Central memory CD8-positive, alpha-beta T cell (primary cell): ENCODE measurements at regions not wholly inside any gene's neighbourhood (a gene's known extent, or its start where the extent isn't known, plus 50 kb on each side); places are given as distances from the start of the nearest gene placed in this dataset.

ENCODE experiments used
- ATAC-seq: fragments of 150-1000 bp; cut with Tn5 transposase; replicated peaks from 2 replicates; pipeline ENCODE4 v1.10.0; 2022; ENCODE audit warnings: mild to moderate bottlenecking, moderate FRiP score, moderate number of reproducible peaks; ENCODE audit not compliant: poor library complexity, severe bottlenecking; ENCODE audit errors: extremely low read depth
- DNase-seq, 2 donors: peaks; one replicate each; pipeline ENCODE4 v3.0.0; 2021; ENCODE audit warnings: low spot score in 2 of 2
- H3K27ac Mint-ChIP-seq: one replicate; pipeline ENCODE4 v1.8.0; 2022; ENCODE audit warnings: low read depth, mild to moderate bottlenecking, moderate library complexity, mixed read lengths
- H3K27me3 Mint-ChIP-seq: one replicate; pipeline ENCODE4 v1.8.0; 2022; ENCODE audit warnings: mixed read lengths
- H3K36me3 Mint-ChIP-seq: one replicate; pipeline ENCODE4 v1.8.0; 2022; ENCODE audit warnings: mild to moderate bottlenecking, moderate library complexity, mixed read lengths; ENCODE audit not compliant: insufficient read depth
- H3K4me1 Mint-ChIP-seq: one replicate; pipeline ENCODE4 v1.8.0; 2022; ENCODE audit warnings: mixed read lengths
- H3K4me3 Mint-ChIP-seq: one replicate; pipeline ENCODE4 v1.8.0; 2022; ENCODE audit warnings: mild to moderate bottlenecking, moderate library complexity, mixed read lengths
- H3K9me3 Mint-ChIP-seq: one replicate; pipeline ENCODE4 v1.8.0; 2022; ENCODE audit warnings: mixed read lengths

DNA sequence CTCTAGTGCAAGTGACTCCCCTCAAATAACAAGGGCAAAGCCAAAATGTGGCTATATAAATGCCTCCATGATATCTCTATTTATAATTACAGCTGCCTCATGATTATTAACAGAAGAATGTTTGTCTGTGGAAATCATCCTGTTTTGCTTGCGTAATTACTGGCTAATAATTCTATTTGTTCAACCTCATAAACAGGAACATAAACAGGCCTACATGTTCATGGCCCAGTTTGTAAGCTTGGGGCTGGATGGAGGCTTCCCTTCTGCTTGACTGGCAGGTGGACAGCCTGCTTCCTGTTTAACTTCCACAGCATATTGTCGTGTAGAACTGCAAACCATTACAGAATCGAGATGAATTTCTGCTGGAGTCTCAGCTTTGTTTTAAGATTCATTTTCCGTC, 766.0 kb upstream of the MAP3K7 start:
- no peak for ATAC-seq
- H3K27ac Mint-ChIP-seq: no peak overlapping the region
- no peaks in the 10 kb centered on the region for H3K27me3 Mint-ChIP-seq
- H3K36me3 Mint-ChIP-seq: no peaks in the 10 kb centered on the region
- no peak for DNase-seq
- H3K4me1 Mint-ChIP-seq: no peaks in the 10 kb centered on the region
- H3K9me3 Mint-ChIP-seq: no peaks in the 10 kb centered on the region
- no peak overlapping the region for H3K4me3 Mint-ChIP-seq

DNA sequence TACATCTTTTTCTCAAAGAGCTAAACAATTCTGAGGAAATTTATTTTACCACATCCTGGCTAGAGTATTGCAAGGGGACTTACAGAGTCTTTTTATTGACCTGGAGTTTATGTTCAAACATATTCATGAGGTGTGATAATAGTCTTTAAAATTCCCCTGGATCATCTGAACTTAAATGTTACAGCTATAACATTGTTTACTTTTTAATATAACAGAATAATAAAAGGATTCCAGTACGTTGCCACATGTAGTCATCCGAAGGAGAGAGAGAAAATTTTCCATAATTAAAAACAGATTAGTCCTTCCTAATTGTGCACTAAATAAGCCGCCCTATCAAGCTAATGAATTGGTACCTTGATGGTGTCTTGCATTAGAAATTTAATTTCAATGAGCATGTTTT, 765.4 kb upstream of the MAP3K7 start:
- no peak overlapping the region for H3K27ac Mint-ChIP-seq
- no peaks in the 10 kb centered on the region for H3K4me1 Mint-ChIP-seq
- ATAC-seq (no peak), DNase-seq (no peak)
- H3K27me3 Mint-ChIP-seq: no peaks in the 10 kb centered on the region
- no peaks in the 10 kb centered on the region for H3K36me3 Mint-ChIP-seq
- H3K9me3 Mint-ChIP-seq: no peaks in the 10 kb centered on the region
- no peak overlapping the region for H3K4me3 Mint-ChIP-seq

DNA sequence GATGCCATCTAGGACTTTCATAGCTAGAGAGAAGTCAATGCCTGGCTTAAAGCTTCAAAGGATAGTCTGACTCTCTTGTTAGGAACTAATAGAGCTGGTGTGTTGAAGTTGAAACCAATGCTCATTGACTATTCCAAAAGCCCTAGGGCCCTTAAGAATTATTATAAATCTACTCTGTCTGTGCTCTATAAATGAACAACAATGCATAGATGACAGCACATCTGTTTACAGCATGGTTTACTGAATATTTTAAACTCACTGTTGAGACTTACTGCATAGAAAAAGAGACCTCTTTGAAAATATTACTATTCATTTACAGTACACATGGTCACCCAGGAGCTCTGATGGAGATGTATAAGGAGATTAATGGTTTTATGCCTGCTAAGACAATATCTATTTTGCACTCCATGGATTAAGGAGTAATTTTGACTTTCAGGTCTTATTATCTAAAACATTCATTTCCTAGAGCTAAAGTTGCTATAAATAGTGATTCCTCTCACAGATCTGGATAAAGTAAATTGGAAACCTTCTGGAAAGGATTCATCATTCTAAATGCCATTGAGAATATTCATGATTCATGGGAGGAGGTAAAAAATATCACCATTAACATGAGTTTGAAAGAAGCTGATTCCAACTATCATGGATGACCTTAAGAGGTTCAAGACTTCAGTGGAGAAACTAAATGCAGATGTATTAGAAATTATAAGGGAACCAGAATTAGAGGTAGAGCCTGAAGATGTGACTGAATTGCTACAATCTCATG, 763.5 kb upstream of the MAP3K7 start:
- ATAC-seq (no peak), DNase-seq (no peak)
- H3K9me3 Mint-ChIP-seq: no peaks in the 10 kb centered on the region
- no peaks in the 10 kb centered on the region for H3K4me1 Mint-ChIP-seq
- H3K36me3 Mint-ChIP-seq: no peaks in the 10 kb centered on the region
- H3K27ac Mint-ChIP-seq: no peak overlapping the region
- no peak overlapping the region for H3K4me3 Mint-ChIP-seq
- no peaks in the 10 kb centered on the region for H3K27me3 Mint-ChIP-seq

DNA sequence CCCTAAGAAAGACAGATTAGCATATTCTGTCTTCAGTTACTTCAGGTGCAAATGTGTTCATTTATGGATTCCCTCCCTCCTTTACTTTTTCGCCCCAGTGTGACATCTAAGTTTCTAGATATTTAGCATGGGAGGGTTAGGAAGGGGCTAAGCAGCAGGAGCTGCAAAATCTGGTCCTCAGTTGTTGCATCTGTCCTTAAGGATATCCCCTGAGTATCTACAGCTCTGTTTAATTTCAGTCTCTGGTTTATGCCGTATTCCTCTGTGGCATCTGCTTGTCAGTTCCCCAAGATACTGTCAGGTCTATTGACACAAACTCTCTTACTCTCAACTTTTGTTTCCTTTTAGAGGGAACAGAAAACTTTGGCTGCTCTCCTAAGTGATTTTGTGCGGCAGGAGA, 754.6 kb upstream of the MAP3K7 start:
- ATAC-seq: no peak
- Mint-ChIP-seq H3K27ac (no peak overlapping the region), H3K27me3 (no peaks in the 10 kb centered on the region), H3K4me3 (no peak overlapping the region), H3K4me1 (no peaks in the 10 kb centered on the region), H3K9me3 (peaks cover 6% of the 10 kb centered on the region), H3K36me3 (no peaks in the 10 kb centered on the region)
- DNase-seq: no peak

DNA sequence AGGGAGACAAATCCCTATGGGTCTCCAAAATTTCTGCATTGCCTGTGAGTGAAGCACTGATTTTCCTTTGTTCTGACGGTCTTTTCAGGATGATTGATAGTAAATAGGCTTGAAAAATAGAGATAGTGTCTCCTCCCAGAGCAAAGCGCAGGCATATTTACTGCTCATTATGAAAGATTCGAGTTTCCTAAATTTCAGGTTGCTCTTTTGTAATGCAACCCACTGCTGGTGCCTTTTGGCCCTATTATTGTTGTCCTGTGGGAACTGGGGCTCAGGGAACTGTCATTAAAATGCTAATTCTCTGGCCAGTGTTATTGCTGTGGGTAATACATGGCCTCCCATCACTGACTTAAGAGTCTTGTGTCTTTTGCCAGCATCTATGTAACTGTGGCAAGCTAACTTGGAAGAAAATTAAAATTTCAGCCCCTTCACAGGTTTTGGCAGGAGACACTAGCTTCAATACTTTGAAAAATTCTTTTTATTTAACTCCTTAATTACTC, 754.1 kb upstream of the MAP3K7 start:
- Mint-ChIP-seq H3K4me3 (no peak overlapping the region), H3K4me1 (no peaks in the 10 kb centered on the region), H3K27ac (no peak overlapping the region), H3K9me3 (peaks cover 6% of the 10 kb centered on the region), H3K27me3 (no peaks in the 10 kb centered on the region), H3K36me3 (no peaks in the 10 kb centered on the region)
- DNase-seq: no peak
- no peak for ATAC-seq

DNA sequence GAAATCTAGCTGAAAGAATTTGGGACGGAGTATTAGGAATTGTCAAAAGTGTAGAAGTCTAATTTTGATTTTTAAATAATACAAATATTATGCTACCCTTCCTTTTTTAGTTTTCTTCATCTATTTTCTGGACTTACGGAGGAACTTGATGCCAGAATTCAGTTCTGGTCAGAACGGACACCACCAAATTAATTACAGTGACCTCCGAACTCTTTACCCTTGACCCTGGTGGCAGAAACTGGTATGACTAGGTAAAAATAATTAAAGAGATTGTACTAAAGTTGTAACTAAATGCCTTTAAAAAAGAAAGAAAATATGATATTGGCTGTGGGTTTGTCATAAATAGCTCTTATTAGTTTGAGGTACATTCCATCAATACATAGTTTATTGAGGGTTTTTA, 751.1 kb upstream of the MAP3K7 start:
- no peak for ATAC-seq
- H3K36me3 Mint-ChIP-seq: no peaks in the 10 kb centered on the region
- peaks cover 17% of the 10 kb centered on the region for H3K9me3 Mint-ChIP-seq

DNA sequence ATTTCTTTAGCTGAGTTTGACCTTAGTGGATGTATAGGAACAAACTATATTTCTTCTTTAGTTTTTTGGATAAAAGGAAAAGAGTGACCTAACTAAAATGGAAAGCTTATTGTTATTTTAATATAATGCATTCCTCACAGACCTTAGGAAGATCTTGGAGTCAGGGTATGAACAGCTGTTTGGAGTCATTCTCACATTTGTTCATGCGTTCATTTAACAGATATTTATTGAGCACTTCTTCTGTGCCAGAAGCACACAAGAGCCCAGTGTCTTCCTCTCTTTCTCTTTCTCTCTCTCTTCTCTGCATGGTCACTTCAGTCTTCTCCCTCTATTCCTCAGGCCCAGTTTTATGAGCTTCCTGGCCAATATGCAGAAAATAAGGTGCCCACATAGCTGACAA, 744.0 kb upstream of the MAP3K7 start:
- no peak overlapping the region for H3K4me3 Mint-ChIP-seq
- no peaks in the 10 kb centered on the region for H3K27me3 Mint-ChIP-seq
- H3K27ac Mint-ChIP-seq: no peak overlapping the region
- no peaks in the 10 kb centered on the region for H3K36me3 Mint-ChIP-seq
- DNase-seq (no peak), ATAC-seq (no peak)
- H3K9me3 Mint-ChIP-seq: peaks cover 25% of the 10 kb centered on the region
- no peaks in the 10 kb centered on the region for H3K4me1 Mint-ChIP-seq

More for the DNA sequence above, 751.1 kb upstream of the MAP3K7 start:
- H3K27ac Mint-ChIP-seq: no peak overlapping the region
- H3K4me3 Mint-ChIP-seq: no peak overlapping the region
- no peak for DNase-seq
- no peaks in the 10 kb centered on the region for H3K27me3 Mint-ChIP-seq
- H3K4me1 Mint-ChIP-seq: no peaks in the 10 kb centered on the region

DNA sequence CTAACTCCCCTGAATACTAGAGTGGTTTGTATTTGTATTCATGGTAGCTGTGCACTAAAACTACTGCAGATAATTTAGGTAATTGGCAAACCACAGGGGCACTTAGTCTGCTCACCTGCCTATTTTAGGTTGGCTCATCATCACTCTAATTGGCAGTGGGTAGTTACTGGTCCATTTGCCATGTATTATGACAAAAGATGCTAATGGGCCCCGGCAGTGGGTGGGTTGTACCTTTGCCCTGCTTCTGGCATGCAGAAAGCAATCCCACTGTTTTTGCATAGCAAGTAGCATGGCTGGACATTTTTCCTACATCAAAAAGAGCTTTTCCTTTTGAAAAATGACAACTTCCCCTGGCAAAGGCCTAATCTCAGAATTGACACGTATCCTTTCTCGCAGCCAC, 741.4 kb upstream of the MAP3K7 start:
- ATAC-seq: no peak
- Mint-ChIP-seq H3K27me3 (no peaks in the 10 kb centered on the region), H3K9me3 (peaks cover 14% of the 10 kb centered on the region), H3K27ac (no peak overlapping the region), H3K4me3 (no peak overlapping the region), H3K4me1 (no peaks in the 10 kb centered on the region), H3K36me3 (no peaks in the 10 kb centered on the region)
- DNase-seq: no peak

DNA sequence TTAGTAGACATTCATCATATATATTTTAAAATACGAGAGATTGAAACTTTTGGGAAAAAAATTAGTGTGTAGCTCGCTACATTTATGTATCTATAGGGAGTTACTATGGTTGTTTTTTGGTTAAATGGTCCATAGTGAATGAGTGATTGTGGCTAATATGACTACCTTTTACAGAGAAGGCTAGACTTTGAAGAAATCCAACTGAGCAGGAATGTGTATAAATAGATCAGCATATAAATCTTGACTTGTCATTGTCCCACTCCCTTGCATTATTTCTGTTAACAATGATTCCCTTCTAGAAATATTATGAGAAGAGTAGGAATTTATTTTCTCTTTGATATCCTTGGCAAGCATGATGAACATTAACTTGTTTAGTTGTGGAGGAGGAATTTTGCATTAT, 737.8 kb upstream of the MAP3K7 start:
- Mint-ChIP-seq H3K4me1 (no peaks in the 10 kb centered on the region), H3K9me3 (peaks cover 2% of the 10 kb centered on the region), H3K27me3 (no peaks in the 10 kb centered on the region), H3K36me3 (no peaks in the 10 kb centered on the region), H3K4me3 (no peak overlapping the region), H3K27ac (no peak overlapping the region)
- DNase-seq: no peak
- no peak for ATAC-seq

DNA sequence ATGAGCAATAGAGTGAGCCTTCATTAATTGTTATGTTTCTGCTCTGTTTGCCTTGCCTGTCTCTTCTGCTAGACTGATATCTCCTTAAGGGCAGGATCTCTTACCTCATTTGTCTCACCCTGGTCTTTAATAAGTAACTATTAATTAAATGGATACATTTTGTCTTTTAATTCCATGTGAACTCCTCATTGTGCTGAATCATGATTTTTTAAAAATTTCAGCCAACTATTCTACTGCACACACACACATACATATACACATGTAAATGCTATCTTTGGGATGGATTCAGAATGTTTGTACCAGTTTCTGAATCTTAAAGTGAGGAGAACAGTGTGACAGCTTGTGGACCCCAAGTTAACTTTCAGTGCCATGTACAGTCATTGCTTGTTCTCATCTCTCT, 731.1 kb upstream of the MAP3K7 start:
- no peak for DNase-seq
- Mint-ChIP-seq H3K9me3 (peaks cover 11% of the 10 kb centered on the region), H3K27ac (no peak overlapping the region), H3K4me1 (no peaks in the 10 kb centered on the region), H3K4me3 (no peak overlapping the region), H3K27me3 (no peaks in the 10 kb centered on the region), H3K36me3 (no peaks in the 10 kb centered on the region)
- no peak for ATAC-seq

DNA sequence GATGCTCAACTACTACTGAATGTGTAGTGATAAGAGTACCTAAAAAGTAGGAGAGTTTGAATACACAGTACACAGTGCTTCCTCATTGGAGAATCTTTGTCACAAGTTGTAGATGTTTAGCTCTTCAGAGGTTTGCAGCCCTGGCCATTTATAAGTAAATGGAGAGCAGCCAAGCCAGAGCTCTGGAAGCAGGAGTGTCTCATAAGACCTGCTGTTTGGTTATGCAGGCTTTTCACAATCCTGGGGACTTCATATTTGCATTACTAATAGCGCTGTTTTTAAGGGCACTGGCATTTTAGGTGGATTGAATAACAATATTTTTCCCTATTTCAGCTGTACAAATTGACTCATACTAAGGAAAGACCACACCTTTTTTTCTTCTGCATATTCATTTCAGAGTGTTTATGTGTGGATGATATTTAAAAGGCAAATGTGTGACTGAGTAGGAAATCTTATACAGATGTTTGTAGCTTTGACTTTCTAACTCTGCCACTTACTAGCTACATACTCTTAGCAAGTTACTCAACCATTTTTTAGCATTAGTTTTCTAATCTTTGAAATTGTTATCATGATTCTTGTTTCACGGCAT, 730.5 kb upstream of the MAP3K7 start:
- no peak for DNase-seq
- H3K4me1 Mint-ChIP-seq: no peaks in the 10 kb centered on the region

DNA sequence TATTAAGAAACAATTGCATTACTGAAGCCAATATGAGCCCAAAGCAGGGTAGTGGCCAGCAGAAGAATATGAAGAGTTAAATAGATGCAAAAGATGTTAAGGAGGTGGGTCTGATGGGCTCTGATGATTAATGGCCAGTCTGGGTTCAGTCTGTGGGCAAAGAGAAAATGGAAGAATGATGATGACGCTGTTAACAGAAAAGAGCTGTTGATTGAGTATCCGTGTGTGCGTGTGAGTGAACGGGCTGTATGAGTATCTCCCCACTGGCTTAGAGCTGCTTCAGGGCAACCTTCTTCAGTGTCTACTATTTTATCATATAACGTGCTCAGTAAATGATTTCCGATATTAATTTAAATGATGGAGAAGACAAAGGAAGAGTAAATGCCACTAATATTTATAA, 723.3 kb upstream of the MAP3K7 start:
- peaks cover 14% of the 10 kb centered on the region for H3K9me3 Mint-ChIP-seq
- ATAC-seq: no peak
- H3K4me1 Mint-ChIP-seq: no peaks in the 10 kb centered on the region
- H3K36me3 Mint-ChIP-seq: no peaks in the 10 kb centered on the region
- H3K27ac Mint-ChIP-seq: no peak overlapping the region
- H3K4me3 Mint-ChIP-seq: no peak overlapping the region
- H3K27me3 Mint-ChIP-seq: no peaks in the 10 kb centered on the region
- no peak for DNase-seq

More for the DNA sequence above, 730.5 kb upstream of the MAP3K7 start:
- no peaks in the 10 kb centered on the region for H3K36me3 Mint-ChIP-seq
- no peak overlapping the region for H3K4me3 Mint-ChIP-seq
- H3K27ac Mint-ChIP-seq: no peak overlapping the region
- ATAC-seq: no peak
- no peaks in the 10 kb centered on the region for H3K27me3 Mint-ChIP-seq
- peaks cover 11% of the 10 kb centered on the region for H3K9me3 Mint-ChIP-seq

DNA sequence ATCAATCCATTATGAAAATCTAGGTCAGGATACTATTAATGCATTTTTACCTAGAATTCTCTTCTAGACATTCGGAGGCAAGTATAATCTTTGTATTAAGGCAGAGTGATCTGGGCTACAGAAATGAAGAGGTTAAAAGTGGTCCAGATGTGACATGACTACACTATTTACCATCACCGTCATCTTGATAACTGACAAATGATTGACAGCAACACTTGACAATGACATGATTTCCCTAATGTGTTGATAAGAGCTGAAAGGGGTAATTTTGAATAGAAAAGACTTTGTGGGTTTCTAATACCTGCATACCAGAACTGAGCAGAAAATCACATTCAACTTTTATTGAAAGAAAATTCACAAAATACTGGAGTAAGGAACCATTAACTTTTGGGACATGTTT, 718.9 kb upstream of the MAP3K7 start:
- H3K4me1 Mint-ChIP-seq: no peaks in the 10 kb centered on the region
- DNase-seq (no peak), ATAC-seq (no peak)
- H3K4me3 Mint-ChIP-seq: no peak overlapping the region
- H3K36me3 Mint-ChIP-seq: no peaks in the 10 kb centered on the region
- H3K27me3 Mint-ChIP-seq: no peaks in the 10 kb centered on the region
- H3K9me3 Mint-ChIP-seq: peaks cover 14% of the 10 kb centered on the region
- no peak overlapping the region for H3K27ac Mint-ChIP-seq
